ENCODE measurements at regions not wholly inside any gene's neighbourhood (a gene's known extent, or its start where the extent isn't known, plus 50 kb on each side); places are given as distances from the start of the nearest gene placed in this dataset.
"Not testable (repeated sequence)": the region's sequence is repeated elsewhere in the genome, so short reads cannot be mapped to it uniquely, and the experiment has no call there.

GRCh38 chrX:94612140-94612539, 938.1 kb downstream of the FAM133A start:
- no peak for DNase-seq (ENCODE audit: low spot score)

GRCh38 chrX:94633237-94633636, 959.2 kb downstream of the FAM133A start:
- no peak for DNase-seq (ENCODE audit: low spot score)

- no peak for DNase-seq (ENCODE audit: low spot score)
Observed at GRCh38 chrX:94635003-94635402, 961.0 kb downstream of the FAM133A start.

- no peak for DNase-seq (ENCODE audit: low spot score)
Observed at GRCh38 chrX:94645726-94646125, 971.7 kb downstream of the FAM133A start.

GRCh38 chrX:94655180-94655579, 981.2 kb downstream of the FAM133A start:
- DNase-seq (ENCODE audit: low spot score) = no peak

GRCh38 chrX:94662689-94663088, 988.7 kb downstream of the FAM133A start:
- DNase-seq (ENCODE audit: low spot score) = no peak

GRCh38 chrX:94676285-94676684, 1002.3 kb downstream of the FAM133A start:
- no peak for DNase-seq (ENCODE audit: low spot score)

GRCh38 chrX:94686071-94686470, 1012.1 kb downstream of the FAM133A start:
- no peak for DNase-seq (ENCODE audit: low spot score)

GRCh38 chrX:94695910-94696309, 1021.9 kb downstream of the FAM133A start:
- DNase-seq (ENCODE audit: low spot score) = no peak

- DNase-seq (ENCODE audit: low spot score) = not testable (repeated sequence)
Observed at GRCh38 chrX:94704348-94705256, 1030.6 kb downstream of the FAM133A start.

GRCh38 chrX:94721386-94721785, 1047.4 kb downstream of the FAM133A start:
- DNase-seq (ENCODE audit: low spot score) = no peak

GRCh38 chrX:94722578-94722977, 1048.6 kb downstream of the FAM133A start:
- DNase-seq (ENCODE audit: low spot score) = no peak

GRCh38 chrX:94742772-94743171, 1068.8 kb downstream of the FAM133A start:
- DNase-seq (ENCODE audit: low spot score) = no peak

GRCh38 chrX:94743478-94743877, 1069.5 kb downstream of the FAM133A start:
- DNase-seq (ENCODE audit: low spot score) = no peak

- DNase-seq (ENCODE audit: low spot score) = no peak
Observed at GRCh38 chrX:94744786-94745185, 1070.8 kb downstream of the FAM133A start.

GRCh38 chrX:94751611-94752010, 1077.6 kb downstream of the FAM133A start:
- DNase-seq (ENCODE audit: low spot score) = no peak

GRCh38 chrX:94752434-94753169, 1078.6 kb downstream of the FAM133A start:
- DNase-seq (ENCODE audit: low spot score) = no peak

- no peak for DNase-seq (ENCODE audit: low spot score)
Observed at GRCh38 chrX:94758130-94758529, 1084.1 kb downstream of the FAM133A start.

- DNase-seq (ENCODE audit: low spot score) = no peak
Observed at GRCh38 chrX:94775640-94776039, 1101.6 kb downstream of the FAM133A start.

- DNase-seq (ENCODE audit: low spot score) = no peak
Observed at GRCh38 chrX:94813541-94813940, 1139.5 kb downstream of the FAM133A start.

- DNase-seq (ENCODE audit: low spot score) = no peak
Observed at GRCh38 chrX:94814216-94814615, 1140.2 kb downstream of the FAM133A start.

GRCh38 chrX:94830717-94831116, 1156.7 kb downstream of the FAM133A start:
- no peak for DNase-seq (ENCODE audit: low spot score)

GRCh38 chrX:94831364-94831763, 1157.4 kb downstream of the FAM133A start:
- DNase-seq (ENCODE audit: low spot score) = no peak
